H1 (cell line): ENCODE measurements at regions not wholly inside any gene's neighbourhood (a gene's known extent, or its start where the extent isn't known, plus 50 kb on each side); places are given as distances from the start of the nearest gene placed in this dataset.

Experiments
- CEBPB ChIP-seq: IDR thresholded peaks from 2 replicates; pipeline ENCODE4 v1.6.1; 2012; ENCODE audit warnings: low read depth, low read length
- TF ChIP-seq, protein P1 (sequence below): IDR thresholded peaks from 2 replicates; pipeline ENCODE4 v1.6.1; 2012; ENCODE audit warnings: low read length, inconsistent platforms

DNA sequence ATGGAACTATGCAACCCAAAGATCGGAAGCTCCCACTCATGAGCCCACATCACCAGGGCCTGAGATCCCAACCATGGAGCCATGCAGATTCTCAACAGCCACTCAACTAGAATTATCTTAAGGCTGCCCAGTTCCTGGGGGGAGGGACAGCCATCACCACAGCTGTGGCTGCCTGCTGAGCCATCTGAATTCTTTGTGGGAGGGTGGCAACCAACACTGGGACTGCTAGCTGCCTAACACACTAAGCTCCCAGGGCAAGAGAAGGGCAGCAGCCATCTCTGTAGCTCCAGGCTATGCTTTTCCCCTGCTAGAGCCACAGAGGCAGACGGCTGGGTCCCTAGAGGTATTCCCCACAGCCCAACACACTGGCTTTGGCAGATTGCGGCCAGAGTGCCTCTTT is 251.3 kb upstream of the GRAMD2B start (continued):
- TF ChIP-seq, protein P1, sequence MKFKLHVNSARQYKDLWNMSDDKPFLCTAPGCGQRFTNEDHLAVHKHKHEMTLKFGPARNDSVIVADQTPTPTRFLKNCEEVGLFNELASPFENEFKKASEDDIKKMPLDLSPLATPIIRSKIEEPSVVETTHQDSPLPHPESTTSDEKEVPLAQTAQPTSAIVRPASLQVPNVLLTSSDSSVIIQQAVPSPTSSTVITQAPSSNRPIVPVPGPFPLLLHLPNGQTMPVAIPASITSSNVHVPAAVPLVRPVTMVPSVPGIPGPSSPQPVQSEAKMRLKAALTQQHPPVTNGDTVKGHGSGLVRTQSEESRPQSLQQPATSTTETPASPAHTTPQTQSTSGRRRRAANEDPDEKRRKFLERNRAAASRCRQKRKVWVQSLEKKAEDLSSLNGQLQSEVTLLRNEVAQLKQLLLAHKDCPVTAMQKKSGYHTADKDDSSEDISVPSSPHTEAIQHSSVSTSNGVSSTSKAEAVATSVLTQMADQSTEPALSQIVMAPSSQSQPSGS: no peak
- no peak for TF ChIP-seq CEBPB
